ENCODE measurements at regions not wholly inside any gene's neighbourhood (a gene's known extent, or its start where the extent isn't known, plus 50 kb on each side); places are given as distances from the start of the nearest gene placed in this dataset.

DNA sequence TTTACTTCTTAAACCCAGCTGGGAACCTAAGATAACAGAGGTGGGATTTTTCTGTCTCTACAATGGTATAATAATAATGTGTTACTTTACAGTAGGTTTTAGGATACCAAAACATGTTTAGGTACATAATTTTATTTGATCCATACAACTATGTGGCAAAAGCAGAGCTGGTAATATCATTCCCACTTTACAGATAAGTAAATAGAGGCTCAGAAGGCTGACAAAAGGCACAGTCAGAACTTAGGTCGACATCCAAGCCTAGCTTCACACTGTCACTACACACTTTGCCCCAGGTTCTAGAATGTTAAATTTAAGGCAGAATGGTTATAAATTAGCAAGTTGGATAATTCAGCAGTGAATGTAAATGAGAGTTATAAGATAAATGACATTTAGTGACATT lies 189.6 kb upstream of the PARD3B start:
- Histone ChIP-seq H3K27me3 (ENCODE audit: insufficient read depth, low read length) (no peaks in the 10 kb centered on the region), H3K9me2 (ENCODE audit: low read depth, low read length) (no peaks in the 10 kb centered on the region), H3K79me2 (ENCODE audit: insufficient read depth, low read length) (no peaks in the 10 kb centered on the region), H3K9ac (ENCODE audit: low read length) (no peak overlapping the region), H2AFZ (ENCODE audit: low read length) (no peak overlapping the region), H3K4me1 (ENCODE audit: insufficient read depth, low read length, severe bottlenecking) (no peaks in the 10 kb centered on the region), H3K4me3 (ENCODE audit: low read depth, low read length, poor library complexity, severe bottlenecking) (no peak overlapping the region), H4K20me1 (ENCODE audit: insufficient read depth, low read length) (no peaks in the 10 kb centered on the region), H3K9me3 (ENCODE audit: low read length) (no peaks in the 10 kb centered on the region), H3K4me2 (ENCODE audit: low read length) (no peak overlapping the region), H3F3A (ENCODE audit: insufficient read depth, low read length) (no peaks in the 10 kb centered on the region), H3K27ac (ENCODE audit: low read depth, low read length, poor library complexity, severe bottlenecking) (no peak overlapping the region), H3K36me3 (ENCODE audit: insufficient read depth, low read length) (no peaks in the 10 kb centered on the region)
- TF ChIP-seq EZH2 (IDR thresholded peaks at IDR 0.05; ENCODE audit: borderline replicate concordance, low read length) = no peak
- TF ChIP-seq, protein P1, sequence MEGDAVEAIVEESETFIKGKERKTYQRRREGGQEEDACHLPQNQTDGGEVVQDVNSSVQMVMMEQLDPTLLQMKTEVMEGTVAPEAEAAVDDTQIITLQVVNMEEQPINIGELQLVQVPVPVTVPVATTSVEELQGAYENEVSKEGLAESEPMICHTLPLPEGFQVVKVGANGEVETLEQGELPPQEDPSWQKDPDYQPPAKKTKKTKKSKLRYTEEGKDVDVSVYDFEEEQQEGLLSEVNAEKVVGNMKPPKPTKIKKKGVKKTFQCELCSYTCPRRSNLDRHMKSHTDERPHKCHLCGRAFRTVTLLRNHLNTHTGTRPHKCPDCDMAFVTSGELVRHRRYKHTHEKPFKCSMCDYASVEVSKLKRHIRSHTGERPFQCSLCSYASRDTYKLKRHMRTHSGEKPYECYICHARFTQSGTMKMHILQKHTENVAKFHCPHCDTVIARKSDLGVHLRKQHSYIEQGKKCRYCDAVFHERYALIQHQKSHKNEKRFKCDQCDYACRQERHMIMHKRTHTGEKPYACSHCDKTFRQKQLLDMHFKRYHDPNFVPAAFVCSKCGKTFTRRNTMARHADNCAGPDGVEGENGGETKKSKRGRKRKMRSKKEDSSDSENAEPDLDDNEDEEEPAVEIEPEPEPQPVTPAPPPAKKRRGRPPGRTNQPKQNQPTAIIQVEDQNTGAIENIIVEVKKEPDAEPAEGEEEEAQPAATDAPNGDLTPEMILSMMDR (IDR thresholded peaks at IDR 0.05; ENCODE audit: low read length) = no peak

DNA sequence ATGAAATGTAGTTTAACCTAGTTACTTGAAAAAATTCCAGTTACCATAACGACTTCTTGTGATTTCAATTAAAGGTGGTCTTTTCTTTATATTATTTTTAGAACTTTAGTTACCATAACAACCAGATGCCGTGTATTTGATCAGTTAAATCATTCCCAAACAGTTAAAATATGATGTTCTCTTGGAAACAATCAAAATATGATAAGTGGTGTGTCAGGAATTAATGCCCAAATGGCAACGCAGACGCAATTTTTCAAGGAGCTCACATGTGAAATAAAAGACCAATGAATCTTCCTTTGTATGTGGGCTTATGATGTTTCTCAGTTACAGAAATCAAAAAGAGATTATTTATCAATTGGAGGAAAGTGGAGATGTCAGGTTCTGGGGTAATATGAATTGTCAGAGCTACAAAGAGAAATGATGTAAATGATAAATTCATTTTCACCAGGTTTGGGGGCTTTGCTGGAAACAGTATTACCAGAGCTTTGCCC lies 189.1 kb upstream of the PARD3B start:
- H3K9ac ChIP-seq (ENCODE audit: low read length) = no peak overlapping the region
- no peaks in the 10 kb centered on the region for H3K4me1 ChIP-seq (ENCODE audit: insufficient read depth, low read length, severe bottlenecking)
- H3K4me2 ChIP-seq (ENCODE audit: low read length) = no peak overlapping the region
- H3K79me2 ChIP-seq (ENCODE audit: insufficient read depth, low read length) = no peaks in the 10 kb centered on the region
- H3K27me3 ChIP-seq (ENCODE audit: insufficient read depth, low read length) = no peaks in the 10 kb centered on the region
- H4K20me1 ChIP-seq (ENCODE audit: insufficient read depth, low read length) = no peaks in the 10 kb centered on the region
- no peak overlapping the region for H3K4me3 ChIP-seq (ENCODE audit: low read depth, low read length, poor library complexity, severe bottlenecking)
- H3F3A ChIP-seq (ENCODE audit: insufficient read depth, low read length) = no peaks in the 10 kb centered on the region
- no peaks in the 10 kb centered on the region for H3K9me2 ChIP-seq (ENCODE audit: low read depth, low read length)
- TF ChIP-seq, protein P1 (IDR thresholded peaks at IDR 0.05; ENCODE audit: low read length) = no peak
- TF ChIP-seq EZH2 (IDR thresholded peaks at IDR 0.05; ENCODE audit: borderline replicate concordance, low read length) = no peak
- H2AFZ ChIP-seq (ENCODE audit: low read length) = no peak overlapping the region
- H3K27ac ChIP-seq (ENCODE audit: low read depth, low read length, poor library complexity, severe bottlenecking) = no peak overlapping the region
- no peaks in the 10 kb centered on the region for H3K36me3 ChIP-seq (ENCODE audit: insufficient read depth, low read length)
- H3K9me3 ChIP-seq (ENCODE audit: low read length) = no peaks in the 10 kb centered on the region

DNA sequence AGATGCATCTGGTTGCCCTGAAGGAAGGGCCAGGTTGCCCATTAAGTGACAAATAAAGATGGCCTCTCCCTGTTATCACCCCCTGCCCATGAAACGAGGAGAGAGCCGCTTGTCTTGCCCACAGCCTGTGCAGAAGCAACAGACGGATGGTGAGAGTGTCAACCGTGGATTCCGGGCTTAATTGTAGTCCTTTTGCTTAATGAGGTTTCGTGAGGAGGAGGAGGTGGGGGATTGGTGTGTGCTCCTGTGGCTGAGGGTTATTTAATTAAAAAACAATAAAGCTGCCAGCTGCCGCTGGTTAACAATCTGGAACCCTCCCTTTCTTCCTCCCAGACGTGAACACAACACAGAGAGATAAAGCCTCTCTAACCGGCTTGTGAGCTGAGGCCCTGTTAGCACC lies 188.0 kb upstream of the PARD3B start:
- no peaks in the 10 kb centered on the region for H3K36me3 ChIP-seq (ENCODE audit: insufficient read depth, low read length)
- no peaks in the 10 kb centered on the region for H4K20me1 ChIP-seq (ENCODE audit: insufficient read depth, low read length)
- H3K9ac ChIP-seq (ENCODE audit: low read length) = no peak overlapping the region
- no peak overlapping the region for H3K27ac ChIP-seq (ENCODE audit: low read depth, low read length, poor library complexity, severe bottlenecking)
- H3K4me3 ChIP-seq (ENCODE audit: low read depth, low read length, poor library complexity, severe bottlenecking) = no peak overlapping the region
- no peak for TF ChIP-seq EZH2 (IDR thresholded peaks at IDR 0.05; ENCODE audit: borderline replicate concordance, low read length)
- TF ChIP-seq, protein P1 (IDR thresholded peaks at IDR 0.05; ENCODE audit: low read length) = no peak
- H3K9me2 ChIP-seq (ENCODE audit: low read depth, low read length) = no peaks in the 10 kb centered on the region
- H3K4me1 ChIP-seq (ENCODE audit: insufficient read depth, low read length, severe bottlenecking) = no peaks in the 10 kb centered on the region
- no peaks in the 10 kb centered on the region for H3F3A ChIP-seq (ENCODE audit: insufficient read depth, low read length)
- no peaks in the 10 kb centered on the region for H3K79me2 ChIP-seq (ENCODE audit: insufficient read depth, low read length)
- no peaks in the 10 kb centered on the region for H3K9me3 ChIP-seq (ENCODE audit: low read length)
- no peak overlapping the region for H2AFZ ChIP-seq (ENCODE audit: low read length)
- H3K27me3 ChIP-seq (ENCODE audit: insufficient read depth, low read length) = no peaks in the 10 kb centered on the region
- no peak overlapping the region for H3K4me2 ChIP-seq (ENCODE audit: low read length)
